Duodenal mucosa (tissue), 2 donors: ENCODE measurements at regions not wholly inside any gene's neighbourhood (a gene's known extent, or its start where the extent isn't known, plus 50 kb on each side); places are given as distances from the start of the nearest gene placed in this dataset.

Experiments
- H3K27ac ChIP-seq: one replicate; pipeline ENCODE4 v1.7.0; 2013; ENCODE audit warnings: low read depth, low read length
- H3K27me3 ChIP-seq, 2 donors: one replicate each; pipeline ENCODE4 v1.7.0; 2013; ENCODE audit warnings: low read length in 2 of 2, control low read depth in 1 of 2; ENCODE audit not compliant: insufficient read depth in 2 of 2, control insufficient read depth in 1 of 2
- H3K36me3 ChIP-seq, 2 donors: one replicate each; pipeline ENCODE4 v1.7.0; 2013; ENCODE audit warnings: low read length in 2 of 2, control low read depth in 1 of 2; ENCODE audit not compliant: insufficient read depth in 2 of 2, control insufficient read depth in 1 of 2
- H3K4me1 ChIP-seq, 2 donors: one replicate each; pipeline ENCODE4 v1.7.0; 2013; ENCODE audit warnings: low read length in 2 of 2, control low read depth in 1 of 2; ENCODE audit not compliant: insufficient read depth in 2 of 2, control insufficient read depth in 1 of 2
- H3K4me3 ChIP-seq, 2 donors: one replicate each; pipeline ENCODE4 v1.7.0; 2013; ENCODE audit warnings: low read length in 2 of 2, low read depth in 1 of 2
- H3K9ac ChIP-seq, 2 donors: one replicate each; pipeline ENCODE4 v1.7.0; 2013; ENCODE audit warnings: low read length in 2 of 2, low read depth in 1 of 2
- H3K9me3 ChIP-seq, 2 donors: one replicate each; pipeline ENCODE4 v1.7.0; 2013; ENCODE audit warnings: low read length in 2 of 2, control low read depth in 1 of 2; ENCODE audit not compliant: control insufficient read depth in 1 of 2

DNA sequence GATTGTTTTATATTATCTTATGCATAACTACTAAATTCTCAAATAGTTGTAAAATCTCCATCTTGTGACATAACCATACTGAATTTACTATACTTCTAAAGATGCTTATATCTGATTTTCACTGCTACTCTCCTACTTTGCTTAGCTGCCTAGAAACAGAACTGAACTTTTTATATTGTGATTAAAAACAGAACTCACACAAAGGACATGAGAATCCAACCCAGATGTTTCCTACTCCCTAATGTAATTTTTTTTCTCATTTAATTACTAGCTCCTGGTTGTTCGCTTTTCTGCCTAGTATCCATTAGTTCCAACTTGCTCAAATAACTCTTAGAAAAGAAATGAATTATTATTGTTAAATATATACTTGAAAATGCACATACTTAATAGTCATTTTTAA, 283.5 kb upstream of the ACTRT1 start:
- Histone ChIP-seq H3K4me1 (no peaks in the 10 kb centered on the region), H3K36me3 (no peaks in the 10 kb centered on the region), H3K4me3 (no peak overlapping the region), H3K9ac (no peak overlapping the region), H3K27me3 (no peaks in the 10 kb centered on the region), H3K27ac (no peak overlapping the region), H3K9me3 (no peaks in the 10 kb centered on the region)

DNA sequence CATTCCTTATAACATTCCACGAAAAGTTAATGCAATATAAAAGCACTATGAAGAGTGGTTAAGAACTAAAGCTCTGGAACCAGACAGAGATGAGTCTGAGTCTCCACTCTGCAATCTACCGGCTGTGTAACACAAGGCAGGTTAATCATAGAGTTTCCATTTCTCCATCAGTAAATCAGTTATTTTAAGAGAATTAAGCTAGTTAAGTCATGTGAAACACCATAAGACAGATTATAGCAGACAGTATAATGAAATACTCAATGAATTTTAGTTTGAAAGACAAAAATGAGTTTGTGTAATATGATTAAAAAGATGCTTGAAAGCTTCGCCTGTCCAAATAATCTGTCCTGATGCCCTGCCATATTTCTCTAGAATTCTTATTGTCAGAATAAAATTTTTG, 282.6 kb upstream of the ACTRT1 start:
- H3K9me3 ChIP-seq: no peaks in the 10 kb centered on the region
- H3K27ac ChIP-seq: no peak overlapping the region
- no peak overlapping the region for H3K9ac ChIP-seq

DNA sequence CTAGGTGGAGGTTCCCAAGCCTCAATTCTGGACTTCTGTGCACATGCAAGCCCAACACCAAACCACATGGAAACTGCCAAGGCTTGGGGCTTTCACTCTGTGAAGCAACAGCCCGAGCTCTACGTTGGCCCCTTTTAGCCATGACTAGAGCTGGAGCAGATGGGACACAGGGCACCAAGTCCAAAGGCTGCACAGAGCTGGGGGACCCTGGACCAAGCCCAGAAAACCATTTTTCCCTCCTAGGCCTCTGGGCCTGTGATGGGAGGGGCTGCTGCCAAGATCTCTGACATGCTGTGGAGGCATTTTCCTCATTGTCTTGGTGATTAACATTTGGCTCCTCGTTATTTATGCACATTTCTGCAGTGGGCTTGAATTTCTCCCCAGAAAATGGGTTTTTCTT, 258.7 kb upstream of the ACTRT1 start:
- Histone ChIP-seq H3K4me3 (no peak overlapping the region), H3K27ac (no peak overlapping the region), H3K9me3 (no peaks in the 10 kb centered on the region), H3K36me3 (no peaks in the 10 kb centered on the region), H3K9ac (no peak overlapping the region), H3K4me1 (no peaks in the 10 kb centered on the region), H3K27me3 (no peaks in the 10 kb centered on the region)

More for the DNA sequence above, 282.6 kb upstream of the ACTRT1 start:
- H3K27me3 ChIP-seq: no peaks in the 10 kb centered on the region
- no peak overlapping the region for H3K4me3 ChIP-seq
- no peaks in the 10 kb centered on the region for H3K4me1 ChIP-seq
- H3K36me3 ChIP-seq: no peaks in the 10 kb centered on the region

DNA sequence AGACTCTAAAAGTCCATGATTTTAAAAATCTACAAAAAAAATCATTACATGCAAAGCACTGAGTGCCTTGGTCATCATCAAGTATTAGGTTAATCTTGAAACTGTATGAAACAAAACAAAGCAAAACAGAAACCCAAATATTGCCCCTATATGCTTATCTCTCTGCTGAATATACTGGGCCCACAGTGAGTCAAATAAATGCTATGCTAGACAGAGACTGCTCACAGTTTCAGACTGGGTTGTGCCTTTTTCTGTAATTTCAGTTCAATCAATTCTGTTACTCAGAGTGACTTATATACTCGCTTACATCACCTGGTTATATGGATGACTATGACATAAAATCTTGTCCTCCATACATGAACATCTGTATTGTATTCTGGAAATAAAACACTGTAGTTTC, 257.1 kb upstream of the ACTRT1 start:
- H3K4me1 ChIP-seq: no peaks in the 10 kb centered on the region
- no peaks in the 10 kb centered on the region for H3K36me3 ChIP-seq
- no peaks in the 10 kb centered on the region for H3K27me3 ChIP-seq
- no peak overlapping the region for H3K9ac ChIP-seq
- H3K9me3 ChIP-seq: no peaks in the 10 kb centered on the region
- H3K4me3 ChIP-seq: no peak overlapping the region
- no peak overlapping the region for H3K27ac ChIP-seq

DNA sequence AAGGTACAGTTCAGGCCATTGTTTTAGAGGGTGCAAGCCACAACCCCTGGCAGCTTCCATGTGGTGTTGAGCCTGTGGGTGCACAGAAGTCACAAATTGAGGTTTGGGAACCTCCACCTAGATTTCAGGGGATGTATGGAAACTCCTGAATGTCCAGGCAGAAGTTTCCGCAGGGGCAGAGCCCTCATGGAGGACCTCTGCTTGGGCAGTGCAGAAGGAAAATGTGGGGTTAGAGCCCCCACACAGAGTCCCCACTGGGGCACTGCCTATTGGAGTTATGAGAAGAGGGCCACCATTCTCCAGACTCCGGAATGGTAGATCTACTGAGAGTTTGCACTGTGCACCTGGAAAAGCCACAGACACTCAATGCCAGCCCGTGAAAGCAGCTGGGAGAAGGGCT, 242.0 kb upstream of the ACTRT1 start:
- no peaks in the 10 kb centered on the region for H3K27me3 ChIP-seq
- peaks cover 0 to 5% of the 10 kb centered on the region in 2 donors for H3K9me3 ChIP-seq
- H3K4me1 ChIP-seq: no peaks in the 10 kb centered on the region
- H3K9ac ChIP-seq: no peak overlapping the region
- no peaks in the 10 kb centered on the region for H3K36me3 ChIP-seq
- no peak overlapping the region for H3K27ac ChIP-seq
- H3K4me3 ChIP-seq: no peak overlapping the region

DNA sequence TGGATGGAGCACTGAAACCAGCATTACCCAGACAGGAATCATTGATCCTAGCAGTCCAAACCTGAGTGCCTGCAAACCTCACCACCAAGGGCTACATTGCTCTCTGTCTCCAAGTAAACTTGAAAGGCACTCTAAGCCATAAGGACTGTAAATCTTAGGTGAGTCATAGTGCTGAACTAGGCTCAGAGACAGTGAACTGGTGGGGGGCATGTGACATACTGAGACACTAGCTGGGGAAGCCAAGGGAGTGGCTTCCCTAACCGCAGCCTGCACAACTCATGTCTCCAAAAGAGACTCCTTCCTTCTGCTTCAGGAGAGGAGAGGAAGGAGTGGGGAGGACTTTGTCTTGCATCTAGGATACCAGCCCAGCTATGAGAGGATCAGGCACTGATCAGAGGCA, 235.5 kb upstream of the ACTRT1 start:
- H3K4me1 ChIP-seq: no peaks in the 10 kb centered on the region
- no peak overlapping the region for H3K9ac ChIP-seq
- no peak overlapping the region for H3K4me3 ChIP-seq
- H3K36me3 ChIP-seq: no peaks in the 10 kb centered on the region
- no peaks in the 10 kb centered on the region for H3K9me3 ChIP-seq
- no peak overlapping the region for H3K27ac ChIP-seq
- no peaks in the 10 kb centered on the region for H3K27me3 ChIP-seq

DNA sequence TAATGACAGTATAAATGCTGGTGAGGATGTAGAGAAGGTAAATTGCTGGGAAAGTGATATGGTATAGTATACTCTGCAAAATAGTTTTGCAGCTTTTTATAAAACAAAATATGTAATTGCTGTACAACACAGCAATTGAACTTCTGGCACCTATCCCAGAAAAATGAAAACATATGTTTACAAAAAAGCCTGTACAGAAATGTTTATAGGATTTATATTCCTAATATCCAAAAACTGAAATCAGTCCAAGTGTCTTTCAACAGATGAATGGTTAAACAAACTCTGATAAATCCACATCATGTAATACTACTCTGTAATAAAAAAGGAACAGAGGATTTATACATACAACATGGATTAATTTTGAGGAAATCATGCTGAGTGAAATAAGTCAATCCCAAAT, 198.4 kb upstream of the ACTRT1 start:
- Histone ChIP-seq H3K27me3 (no peaks in the 10 kb centered on the region), H3K9me3 (no peaks in the 10 kb centered on the region), H3K4me1 (no peaks in the 10 kb centered on the region), H3K4me3 (no peak overlapping the region), H3K36me3 (no peaks in the 10 kb centered on the region), H3K27ac (no peak overlapping the region), H3K9ac (no peak overlapping the region)

DNA sequence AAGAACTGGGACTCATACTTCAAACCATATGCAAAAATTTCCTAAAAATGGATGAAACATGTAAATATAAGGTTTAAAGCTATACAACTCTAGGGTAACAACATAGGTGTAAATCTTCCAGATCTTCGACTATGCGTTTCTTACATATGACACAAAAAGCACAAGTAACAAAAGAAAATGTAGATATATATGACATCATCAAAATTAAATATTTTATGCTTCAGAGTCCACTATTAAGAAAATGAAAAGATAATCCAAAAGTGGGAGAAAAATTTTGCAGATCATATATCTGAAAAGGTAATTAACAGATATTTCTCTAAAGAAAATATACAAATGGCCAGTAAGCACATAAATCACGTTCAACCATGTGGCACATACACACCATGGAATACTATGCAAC, 164.2 kb upstream of the ACTRT1 start:
- Histone ChIP-seq H3K4me1 (no peaks in the 10 kb centered on the region), H3K9me3 (no peaks in the 10 kb centered on the region)

DNA sequence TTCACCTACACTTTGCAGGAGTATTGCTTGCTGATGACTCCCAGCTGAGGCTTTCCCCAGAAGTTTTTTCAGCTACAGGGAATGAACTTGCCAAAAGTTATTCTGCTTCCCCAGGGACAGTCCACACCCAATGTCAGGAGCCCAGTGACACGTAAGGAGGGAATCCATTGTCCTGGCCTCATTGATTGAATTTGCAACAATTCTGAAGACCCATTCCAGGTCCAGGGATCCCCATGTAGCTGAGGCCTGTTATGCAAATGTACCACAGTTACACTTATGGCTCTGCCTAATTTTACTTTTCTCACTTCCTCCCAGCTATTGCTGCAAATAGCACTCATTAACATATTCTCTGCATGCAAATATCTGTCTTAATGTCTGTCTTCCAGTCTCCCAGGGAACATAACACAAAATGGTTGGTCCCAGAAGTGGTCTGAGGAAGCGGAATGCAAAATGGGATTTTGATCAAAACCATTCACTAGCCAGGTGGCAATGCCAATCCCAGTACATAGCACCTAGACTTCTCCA, 113.7 kb upstream of the ACTRT1 start:
- Histone ChIP-seq H3K4me3 (no peak overlapping the region), H3K9ac (no peak overlapping the region), H3K27me3 (no peaks in the 10 kb centered on the region), H3K36me3 (no peaks in the 10 kb centered on the region), H3K9me3 (no peaks in the 10 kb centered on the region), H3K4me1 (no peaks in the 10 kb centered on the region), H3K27ac (no peak overlapping the region)

More for the DNA sequence above, 164.2 kb upstream of the ACTRT1 start:
- H3K36me3 ChIP-seq: no peaks in the 10 kb centered on the region
- H3K27ac ChIP-seq: no peak overlapping the region
- no peak overlapping the region for H3K9ac ChIP-seq
- no peaks in the 10 kb centered on the region for H3K27me3 ChIP-seq
- no peak overlapping the region for H3K4me3 ChIP-seq

DNA sequence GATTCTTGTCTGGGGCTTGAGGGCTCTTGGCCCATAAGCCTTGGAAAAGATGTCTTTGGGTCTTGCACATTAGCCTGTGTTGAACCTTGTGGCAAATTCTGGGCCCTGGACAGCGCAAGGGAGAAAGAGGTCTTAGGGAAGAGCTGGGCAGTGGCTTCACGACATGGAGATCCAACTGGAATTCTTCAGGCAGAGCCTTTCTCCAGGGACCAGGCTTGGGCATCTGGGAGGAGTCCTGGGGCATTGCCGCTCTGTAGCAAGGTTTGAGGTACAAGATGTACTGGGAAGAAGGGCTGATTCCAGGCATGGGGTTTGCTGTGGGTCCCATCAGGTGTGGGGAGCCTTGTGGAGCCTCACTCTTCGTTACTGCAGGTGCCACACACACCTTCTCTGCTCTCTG, 104.0 kb upstream of the ACTRT1 start:
- no peaks in the 10 kb centered on the region for H3K36me3 ChIP-seq
- no peak overlapping the region for H3K4me3 ChIP-seq
- H3K9me3 ChIP-seq: peaks cover 0 to 2% of the 10 kb centered on the region in 2 donors
- no peak overlapping the region for H3K27ac ChIP-seq
- H3K4me1 ChIP-seq: no peaks in the 10 kb centered on the region
- H3K9ac ChIP-seq: no peak overlapping the region
- H3K27me3 ChIP-seq: no peaks in the 10 kb centered on the region

DNA sequence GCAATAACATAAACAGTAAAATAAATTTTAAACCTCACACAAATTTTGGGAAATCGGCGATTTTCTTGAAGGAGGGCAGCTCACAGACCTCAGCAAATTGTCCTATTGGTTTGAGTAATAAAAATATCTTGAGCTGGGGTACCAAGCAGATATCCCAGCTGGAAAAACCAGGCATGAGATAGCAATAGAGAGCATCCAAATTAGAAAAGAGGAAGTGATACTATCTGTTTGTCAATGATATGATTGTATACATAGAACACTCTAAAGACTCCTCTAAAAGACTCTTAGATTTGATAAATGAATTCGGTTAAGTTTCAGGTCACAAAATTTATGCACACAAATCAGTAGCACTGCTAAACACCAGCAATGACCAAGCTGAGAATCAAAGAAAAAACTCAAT, 90.5 kb upstream of the ACTRT1 start:
- Histone ChIP-seq H3K27me3 (no peaks in the 10 kb centered on the region), H3K36me3 (no peaks in the 10 kb centered on the region), H3K4me3 (no peak overlapping the region), H3K27ac (no peak overlapping the region), H3K9me3 (peaks cover 0 to 7% of the 10 kb centered on the region in 2 donors), H3K4me1 (no peaks in the 10 kb centered on the region), H3K9ac (no peak overlapping the region)
